HEK293T (cell line): ENCODE measurements at regions not wholly inside any gene's neighbourhood (a gene's known extent, or its start where the extent isn't known, plus 50 kb on each side); places are given as distances from the start of the nearest gene placed in this dataset.

Source experiments
- CTCF ChIA-PET: fragments of 350-600 bp; formaldehyde crosslinking; extraction: SDS; loops from one replicate; lab custom pipeline; 2021; ENCODE audit warnings: antibody characterized with exemption, inconsistent platforms; lab: Yijun Ruan, JAX
- POLR2A ChIA-PET: fragments of 350-600 bp; formaldehyde crosslinking; extraction: SDS; loops from one replicate; lab custom pipeline; 2020; ENCODE audit warnings: antibody characterized with exemption, inconsistent platforms; lab: Yijun Ruan, JAX
- DNase-seq: peaks from one replicate; pipeline ENCODE4 v3.0.0; 2012; ENCODE audit warnings: mixed read lengths; ENCODE audit errors: extremely low spot score
- ARNT ChIP-seq: fragments of 450-650 bp; IDR thresholded peaks from 2 replicates; pipeline ENCODE4 v1.6.1; 2017; ENCODE audit warnings: mild to moderate bottlenecking
- BHLHE40 ChIP-seq: fragments of 450-650 bp; IDR thresholded peaks from 2 replicates; pipeline ENCODE4 v1.6.1; 2016; ENCODE audit warnings: mild to moderate bottlenecking, moderate library complexity, borderline replicate concordance
- CTBP1 ChIP-seq: fragments of 450-650 bp; IDR thresholded peaks from 2 replicates; pipeline ENCODE4 v1.6.1; 2016; ENCODE audit warnings: borderline replicate concordance
- ELF4 ChIP-seq: fragments of 450-650 bp; IDR thresholded peaks from 2 replicates; pipeline ENCODE4 v1.6.1; 2017; ENCODE audit warnings: antibody characterized with exemption
- FOXA1 ChIP-seq: fragments of 450-650 bp; IDR thresholded peaks from 2 replicates; pipeline ENCODE4 v1.6.1; 2016; ENCODE audit warnings: mild to moderate bottlenecking
- FOXK2 ChIP-seq: fragments of 450-650 bp; IDR thresholded peaks from 2 replicates; pipeline ENCODE4 v1.6.1; 2016; ENCODE audit warnings: mild to moderate bottlenecking
- FOXM1 ChIP-seq: fragments of 450-650 bp; IDR thresholded peaks from 2 replicates; pipeline ENCODE4 v1.6.1; 2017; ENCODE audit warnings: mild to moderate bottlenecking, borderline replicate concordance
- HDGF ChIP-seq: fragments of 450-650 bp; IDR thresholded peaks from 2 replicates; pipeline ENCODE4 v1.6.1; 2017; ENCODE audit warnings: antibody characterized with exemption, borderline replicate concordance
- L3MBTL2 ChIP-seq: fragments of 450-650 bp; conservative IDR thresholded peaks from 2 replicates; pipeline ENCODE4 v1.6.1; 2016; ENCODE audit warnings: mild to moderate bottlenecking
- LEF1 ChIP-seq: fragments of 450-650 bp; IDR thresholded peaks from 2 replicates; pipeline ENCODE4 v1.6.1; 2017; ENCODE audit warnings: mild to moderate bottlenecking, borderline replicate concordance
- NFRKB ChIP-seq: fragments of 450-650 bp; IDR thresholded peaks from 2 replicates; pipeline ENCODE4 v1.6.1; 2016; ENCODE audit warnings: mild to moderate bottlenecking, moderate library complexity
- PKNOX1 ChIP-seq: fragments of 450-650 bp; IDR thresholded peaks from 2 replicates; pipeline ENCODE4 v1.6.1; 2016
- SP1 ChIP-seq: fragments of 450-650 bp; IDR thresholded peaks from 2 replicates; pipeline ENCODE4 v1.6.1; 2017
- SUZ12 ChIP-seq: fragments of 450-650 bp; IDR thresholded peaks from 2 replicates; pipeline ENCODE4 v1.6.1; 2016; ENCODE audit warnings: mild to moderate bottlenecking
- TARDBP ChIP-seq: fragments of 450-650 bp; IDR thresholded peaks from 2 replicates; pipeline ENCODE4 v1.6.1; 2016
- ZNF384 ChIP-seq: fragments of 450-650 bp; IDR thresholded peaks from 2 replicates; pipeline ENCODE4 v1.6.1; 2016

GRCh38 chr11:116481126-116481675 is 291.6 kb downstream of the BUD13 start:
- POLR2A ChIA-PET: interaction anchor here (1.2 kb wide), 1 partner anchor 11 kb away, joined by 3 read pairs; no protein-coding TSS in a partner anchor
- CTCF ChIA-PET: no interaction called here
- TF ChIP-seq BHLHE40 (no peak), L3MBTL2 (no peak), FOXK2 (no peak), FOXM1 (no peak), CTBP1 (no peak), FOXA1 (no peak), ARNT (no peak), ZNF384 (no peak), LEF1 (no peak), TARDBP (no peak), PKNOX1 (no peak), HDGF (no peak), SUZ12 (no peak), SP1 (no peak)
- no peak for DNase-seq

DNA sequence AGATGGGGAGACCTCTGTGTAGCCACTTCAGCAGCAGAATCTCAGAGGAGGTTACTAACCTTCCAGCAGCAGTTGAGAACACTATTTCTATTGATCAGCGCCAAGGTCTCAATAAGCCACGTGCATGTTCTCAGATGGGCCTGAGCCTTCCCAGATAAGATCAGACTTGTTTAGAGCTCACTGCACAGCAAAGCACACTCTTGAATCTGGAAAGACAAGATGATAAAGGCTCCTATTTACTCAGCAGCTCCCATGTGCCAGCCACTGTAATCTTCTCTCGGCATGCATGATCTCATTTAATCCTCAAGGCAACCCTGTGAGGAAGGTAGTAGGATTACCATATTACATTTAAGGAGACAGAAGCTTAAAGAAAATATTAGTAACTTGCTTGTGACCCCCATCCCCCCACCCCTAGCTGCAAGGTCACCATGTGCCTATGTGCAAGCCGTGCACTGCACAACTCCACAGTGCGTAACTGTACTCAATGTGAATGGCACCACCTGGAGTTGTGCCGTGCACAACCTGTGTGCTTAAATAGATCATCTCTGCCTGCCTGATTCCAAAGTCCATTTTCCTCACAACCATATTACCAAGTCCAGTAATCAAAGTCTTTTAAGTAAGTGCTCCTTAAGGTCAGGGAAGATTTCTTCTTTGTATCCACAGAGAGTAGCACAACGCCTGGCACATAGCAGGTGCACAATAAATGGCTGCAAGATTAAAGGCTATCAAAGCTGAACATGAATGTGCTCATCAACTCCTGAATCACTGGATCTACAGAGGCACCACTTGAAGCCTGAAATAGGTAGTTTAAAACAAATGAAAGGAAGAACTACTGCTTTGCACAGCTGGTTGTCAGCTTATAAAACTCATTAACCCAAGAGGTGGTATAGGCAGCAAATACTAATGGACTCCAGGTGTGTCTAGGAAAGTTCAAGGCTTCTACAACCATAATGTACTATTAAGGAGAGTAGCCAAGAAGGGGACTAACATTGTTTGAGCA is 293.8 kb downstream of the BUD13 start:
- no peak for DNase-seq
- POLR2A ChIA-PET: no interaction called here
- CTCF ChIA-PET: interaction anchor here (0.7 to 0.8 kb wide), 2 partner anchors 24 to 267 kb away, joined by 3 to 5 read pairs; no protein-coding TSS in a partner anchor
- TF ChIP-seq FOXM1 (no peak), HDGF (no peak), ZNF384 (no peak), ARNT (no peak), SP1 (no peak), TARDBP (no peak), BHLHE40 (no peak), CTBP1 (no peak), L3MBTL2 (no peak), NFRKB (no peak), FOXA1 (no peak), PKNOX1 (no peak), FOXK2 (no peak), ELF4 (no peak), SUZ12 (no peak), LEF1 (no peak)

GRCh38 chr11:116478205-116478604 is 294.6 kb downstream of the BUD13 start:
- DNase-seq: no peak
- ChIA-PET POLR2A (no interaction called here), CTCF (interaction anchor here (0.7 to 0.8 kb wide), 2 partner anchors 24 to 36 kb away, joined by 3 read pairs; no protein-coding TSS in a partner anchor)
- no peak for TF ChIP-seq SP1
- no peak for TF ChIP-seq BHLHE40
- TF ChIP-seq TARDBP: no peak
- no peak for TF ChIP-seq ELF4
- no peak for TF ChIP-seq SUZ12
- TF ChIP-seq FOXA1: no peak
- no peak for TF ChIP-seq ZNF384
- TF ChIP-seq NFRKB: no peak
- TF ChIP-seq HDGF: no peak
- TF ChIP-seq FOXM1: no peak

- no peak for TF ChIP-seq TARDBP
- no peak for TF ChIP-seq LEF1
- no peak for TF ChIP-seq SP1
- no peak for TF ChIP-seq CTBP1
- TF ChIP-seq PKNOX1: no peak
- no peak for DNase-seq
- CTCF ChIA-PET: no interaction called here
- POLR2A ChIA-PET: no interaction called here
These were observed 298.9 kb downstream of the BUD13 start for GRCh38 chr11:116473790-116474346.

- no peak for DNase-seq
- ChIA-PET CTCF (no interaction called here), POLR2A (no interaction called here)
- TF ChIP-seq SUZ12 (no peak), LEF1 (no peak), PKNOX1 (no peak), CTBP1 (no peak), L3MBTL2 (no peak), NFRKB (no peak), ZNF384 (no peak), ARNT (no peak), FOXM1 (no peak), SP1 (no peak), FOXK2 (no peak), ELF4 (no peak)
These were observed 299.5 kb downstream of the BUD13 start for GRCh38 chr11:116473206-116473769.
